H9 (cell line): ENCODE measurements at regions not wholly inside any gene's neighbourhood (a gene's known extent, or its start where the extent isn't known, plus 50 kb on each side); places are given as distances from the start of the nearest gene placed in this dataset.

Source experiments
- DNase-seq: peaks from one replicate; pipeline ENCODE4 v3.0.0-alpha.2; 2017
- H2AFZ ChIP-seq: one replicate; pipeline ENCODE4 v1.6.1; 2013; ENCODE audit warnings: mild to moderate bottlenecking, low read length, control low read depth, moderate library complexity
- H2AK5ac ChIP-seq: 2 replicates; pipeline ENCODE4 v1.6.1; 2013; ENCODE audit warnings: low read length, control low read depth, mixed read lengths; ENCODE audit not compliant: insufficient read length
- H2BK120ac ChIP-seq: one replicate; pipeline ENCODE4 v1.6.1; 2013; ENCODE audit warnings: low read depth, mild to moderate bottlenecking, low read length, control low read depth, inconsistent platforms; ENCODE audit not compliant: poor library complexity, severe bottlenecking
- H2BK12ac ChIP-seq: 2 replicates; pipeline ENCODE4 v1.6.1; 2013; ENCODE audit warnings: low read length, control low read depth, mixed read lengths, low read depth; ENCODE audit not compliant: insufficient read length
- H2BK15ac ChIP-seq: 2 replicates; pipeline ENCODE4 v1.6.1; 2013; ENCODE audit warnings: low read depth, low read length, control low read depth
- H2BK20ac ChIP-seq: one replicate; pipeline ENCODE4 v1.6.1; 2013; ENCODE audit warnings: low read depth, mild to moderate bottlenecking, low read length, control low read depth, inconsistent platforms; ENCODE audit not compliant: poor library complexity, severe bottlenecking
- H2BK5ac ChIP-seq: 2 replicates; pipeline ENCODE4 v1.6.1; 2013; ENCODE audit warnings: low read length, control low read depth, mixed read lengths; ENCODE audit not compliant: insufficient read length
- H3K14ac ChIP-seq: 2 replicates; pipeline ENCODE4 v1.6.1; 2013; ENCODE audit warnings: low read length, control low read depth; ENCODE audit not compliant: insufficient read depth
- H3K18ac ChIP-seq: 2 replicates; pipeline ENCODE4 v1.6.1; 2013; ENCODE audit warnings: low read depth, mild to moderate bottlenecking, mixed read lengths, low read length, control low read depth; ENCODE audit not compliant: insufficient read length
- H3K23ac ChIP-seq: 2 replicates; pipeline ENCODE4 v1.6.1; 2013; ENCODE audit warnings: low read length, control low read depth, mixed read lengths, low read depth; ENCODE audit not compliant: insufficient read length
- H3K23me2 ChIP-seq: 2 replicates; pipeline ENCODE4 v1.6.1; 2013; ENCODE audit warnings: low read depth, mild to moderate bottlenecking, mixed read lengths, low read length, control low read depth; ENCODE audit not compliant: insufficient read length, poor library complexity, severe bottlenecking
- H3K27ac ChIP-seq: 2 replicates; pipeline ENCODE4 v1.5.1; 2013; ENCODE audit warnings: low read length, control low read depth, mixed read lengths, low read depth; ENCODE audit not compliant: insufficient read length
- H3K27me3 ChIP-seq: 2 replicates; pipeline ENCODE4 v1.6.1; 2013; ENCODE audit warnings: low read length, control low read depth, inconsistent platforms; ENCODE audit not compliant: insufficient read depth
- H3K4ac ChIP-seq: 2 replicates; pipeline ENCODE4 v1.6.1; 2013; ENCODE audit warnings: low read depth, mild to moderate bottlenecking, control low read depth, inconsistent platforms, low read length, moderate library complexity
- H3K4me1 ChIP-seq: 2 replicates; pipeline ENCODE4 v1.6.1; 2013; ENCODE audit warnings: low read length, control low read depth, inconsistent platforms; ENCODE audit not compliant: insufficient read depth
- H3K4me2 ChIP-seq: 2 replicates; pipeline ENCODE4 v1.6.1; 2013; ENCODE audit warnings: low read length, control low read depth, mixed read lengths; ENCODE audit not compliant: insufficient read length, insufficient read depth
- H3K56ac ChIP-seq: 2 replicates; pipeline ENCODE4 v1.6.1; 2013; ENCODE audit warnings: low read depth, mild to moderate bottlenecking, mixed read lengths, low read length, control low read depth; ENCODE audit not compliant: insufficient read length
- H3K79me1 ChIP-seq: 2 replicates; pipeline ENCODE4 v1.6.1; 2013; ENCODE audit warnings: low read depth, mild to moderate bottlenecking, moderate library complexity, low read length, control low read depth, inconsistent platforms; ENCODE audit not compliant: insufficient read depth, poor library complexity, severe bottlenecking
- H3K79me2 ChIP-seq: 2 replicates; pipeline ENCODE4 v1.6.1; 2013; ENCODE audit warnings: low read length, control low read depth, inconsistent platforms; ENCODE audit not compliant: insufficient read depth
- H3K9ac ChIP-seq: 2 replicates; pipeline ENCODE4 v1.6.1; 2013; ENCODE audit warnings: low read length, control low read depth, mixed read lengths; ENCODE audit not compliant: insufficient read length; ENCODE audit errors: extremely low read depth
- H3K9me3 ChIP-seq: one replicate; pipeline ENCODE4 v1.6.1; 2013; ENCODE audit warnings: low read depth, low read length, inconsistent platforms; ENCODE audit not compliant: control insufficient read depth
- H3T11ph ChIP-seq: one replicate; pipeline ENCODE4 v1.6.1; 2013; ENCODE audit warnings: mild to moderate bottlenecking, low read length, control low read depth, inconsistent platforms
- H4K20me1 ChIP-seq: one replicate; pipeline ENCODE4 v1.6.1; 2013; ENCODE audit not compliant: control insufficient read depth, insufficient read length, insufficient read depth
- H4K5ac ChIP-seq: 2 replicates; pipeline ENCODE4 v1.6.1; 2013; ENCODE audit warnings: low read depth, mild to moderate bottlenecking, mixed read lengths, low read length, control low read depth; ENCODE audit not compliant: insufficient read length
- H4K8ac ChIP-seq: replicated peaks from 2 replicates; pipeline ENCODE4 v1.6.1; 2013; ENCODE audit warnings: low read length, control low read depth, mixed read lengths, low read depth; ENCODE audit not compliant: insufficient read length
- H4K91ac ChIP-seq: 2 replicates; pipeline ENCODE4 v1.6.1; 2013; ENCODE audit warnings: low read depth, mild to moderate bottlenecking, moderate library complexity, mixed read lengths, low read length, control low read depth; ENCODE audit not compliant: insufficient read length
- H3K27ac Mint-ChIP-seq, 3 experiments: 2 replicates in 2 of 3; 3 replicates in 1 of 3; pipeline ENCODE4 v1.8.0; 2020 to 2021; ENCODE audit warnings: mixed read lengths in 3 of 3, mild to moderate bottlenecking in 1 of 3, moderate library complexity in 1 of 3
- H3K27me3 Mint-ChIP-seq: 2 replicates; pipeline ENCODE4 v1.8.0; 2021; ENCODE audit warnings: low read depth, mild to moderate bottlenecking, moderate library complexity, mixed read lengths
- H3K36me3 Mint-ChIP-seq, 3 experiments: 2 replicates in 2 of 3; 3 replicates in 1 of 3; pipeline ENCODE4 v1.8.0; 2020 to 2021; ENCODE audit warnings: low read depth in 3 of 3, mixed read lengths in 3 of 3; ENCODE audit not compliant: insufficient read depth in 1 of 3
- H3K4me1 Mint-ChIP-seq, 2 experiments: 2 replicates each; pipeline ENCODE4 v1.8.0; 2020; ENCODE audit warnings: mixed read lengths in 2 of 2
- H3K4me3 Mint-ChIP-seq, 2 experiments: 2 replicates in 1 of 2; 3 replicates in 1 of 2; pipeline ENCODE4 v1.8.0; 2020 to 2021; ENCODE audit warnings: mild to moderate bottlenecking in 2 of 2, mixed read lengths in 2 of 2, moderate library complexity in 1 of 2
- H3K9me3 Mint-ChIP-seq, 2 experiments: 2 replicates in 1 of 2; 3 replicates in 1 of 2; pipeline ENCODE4 v1.8.0; 2020; ENCODE audit warnings: mild to moderate bottlenecking in 2 of 2, mixed read lengths in 2 of 2, moderate library complexity in 1 of 2
- CTCF ChIP-seq: fragments of 200-600 bp; sonication (generic); conservative IDR thresholded peaks from 3 replicates; pipeline ENCODE4 v1.8.0; 2021; ENCODE audit warnings: antibody characterized with exemption, mild to moderate bottlenecking
- WGBS: extraction: QIAGEN DNeasy Blood & Tissue Kit; methylation state at CpG from one replicate; pipeline ENCODE4 v1.1.7; 2013; ENCODE audit warnings: missing lambda C conversion rate, low lambda C conversion rate, mixed read lengths; ENCODE audit not compliant: insufficient read length; ENCODE audit errors: extremely low coverage; 5-methylcytosine and 5-hydroxymethylcytosine counted together

GRCh38 chr3:55185380-55185779 is 257.5 kb upstream of the LRTM1 start:
- Histone ChIP-seq H2BK15ac (no peak overlapping the region), H3K4me2 (no peak overlapping the region), H3K4ac (no peak overlapping the region), H4K8ac (no peak overlapping the region), H3K27ac (no peak overlapping the region), H2BK5ac (no peak overlapping the region), H2BK20ac (no peak overlapping the region), H4K20me1 (no peaks in the 10 kb centered on the region), H3K79me2 (no peaks in the 10 kb centered on the region), H2AK5ac (no peak overlapping the region), H3K9ac (no peak overlapping the region), H3K4me1 (no peaks in the 10 kb centered on the region), H3K9me3 (no peaks in the 10 kb centered on the region), H3K23me2 (no peaks in the 10 kb centered on the region), H3T11ph (no peak overlapping the region), H3K79me1 (no peaks in the 10 kb centered on the region), H3K56ac (no peak overlapping the region), H2AFZ (no peak overlapping the region), H2BK12ac (no peak overlapping the region), H3K18ac (no peak overlapping the region), H3K14ac (no peak overlapping the region), H2BK120ac (no peak overlapping the region), H3K23ac (no peak overlapping the region), H4K91ac (no peak overlapping the region), H3K27me3 (no peaks in the 10 kb centered on the region), H4K5ac (no peak overlapping the region)
- Mint-ChIP-seq H3K27me3 (no peaks in the 10 kb centered on the region), H3K36me3 (no peaks in the 10 kb centered on the region; a peak in 1 of 7 replicates), H3K27ac (no peak overlapping the region), H3K9me3 (peaks cover 0 to 4% of the 10 kb centered on the region in 2 experiments; a peak in 1 of 5 replicates), H3K4me3 (no peak overlapping the region), H3K4me1 (peaks cover 8 to 11% of the 10 kb centered on the region in 2 experiments)
- WGBS: no CpG with 5 or more reads among the region's 3 CpGs
- no peak for TF ChIP-seq CTCF
- no peak for DNase-seq
